Inferior parietal cortex (tissue), 1 donor: ENCODE measurements at regions not wholly inside any gene's neighbourhood (a gene's known extent, or its start where the extent isn't known, plus 50 kb on each side); places are given as distances from the start of the nearest gene placed in this dataset.

Source experiments
- DNase-seq: peaks from one replicate; pipeline ENCODE4 v3.0.0-alpha.2; 2016; ENCODE audit errors: extremely low spot score

- no peak for DNase-seq
Measured at GRCh38 chr15:95442107-95442719, 888.3 kb upstream of the NR2F2 start.

- no peak for DNase-seq
Measured at GRCh38 chr15:95444860-95445259, 885.6 kb upstream of the NR2F2 start.

- no peak for DNase-seq
Measured at GRCh38 chr15:95446854-95447253, 883.6 kb upstream of the NR2F2 start.

- no peak for DNase-seq
Measured at GRCh38 chr15:95447486-95447885, 883.0 kb upstream of the NR2F2 start.

- DNase-seq: no peak
Measured at GRCh38 chr15:95448531-95449229, 881.8 kb upstream of the NR2F2 start.

GRCh38 chr15:95449230-95449628 is 881.3 kb upstream of the NR2F2 start:
- no peak for DNase-seq

GRCh38 chr15:95450413-95450812 is 880.1 kb upstream of the NR2F2 start:
- DNase-seq: no peak

- DNase-seq: no peak
Measured at GRCh38 chr15:95451938-95452337, 878.6 kb upstream of the NR2F2 start.

GRCh38 chr15:95454403-95455262 is 875.9 kb upstream of the NR2F2 start:
- no peak for DNase-seq

- no peak for DNase-seq
Measured at GRCh38 chr15:95457520-95457919, 873.0 kb upstream of the NR2F2 start.

- DNase-seq: no peak
Measured at GRCh38 chr15:95458721-95459120, 871.8 kb upstream of the NR2F2 start.

GRCh38 chr15:95459273-95459672 is 871.2 kb upstream of the NR2F2 start:
- DNase-seq: no peak

GRCh38 chr15:95464509-95464908 is 866.0 kb upstream of the NR2F2 start:
- DNase-seq: no peak

- no peak for DNase-seq
Measured at GRCh38 chr15:95468820-95469219, 861.7 kb upstream of the NR2F2 start.

- DNase-seq: no peak
Measured at GRCh38 chr15:95469496-95470000, 861.0 kb upstream of the NR2F2 start.

GRCh38 chr15:95470529-95470928 is 860.0 kb upstream of the NR2F2 start:
- DNase-seq: no peak

- no peak for DNase-seq
Measured at GRCh38 chr15:95470997-95471689, 859.4 kb upstream of the NR2F2 start.

- no peak for DNase-seq
Measured at GRCh38 chr15:95471690-95472086, 858.8 kb upstream of the NR2F2 start.

- no peak for DNase-seq
Measured at GRCh38 chr15:95475067-95475466, 855.4 kb upstream of the NR2F2 start.

GRCh38 chr15:95479308-95479707 is 851.2 kb upstream of the NR2F2 start:
- no peak for DNase-seq

GRCh38 chr15:95485367-95485766 is 845.1 kb upstream of the NR2F2 start:
- no peak for DNase-seq

- DNase-seq: no peak
Measured at GRCh38 chr15:95486224-95486623, 844.3 kb upstream of the NR2F2 start.
